Fibroblast of lung (primary cell): ENCODE measurements at regions not wholly inside any gene's neighbourhood (a gene's known extent, or its start where the extent isn't known, plus 50 kb on each side); places are given as distances from the start of the nearest gene placed in this dataset.

Experiments used
- DNase-seq, 2 donors: peaks; one replicate each; pipeline versions ENCODE4 v3.0.0 to v3.0.0-alpha.2; 2010; ENCODE audit warnings: low read depth in 2 of 2
- H2AFZ ChIP-seq: 2 replicates; pipeline ENCODE4 v1.5.1; 2012; ENCODE audit warnings: low read length, control low read depth, inconsistent platforms
- H3K27ac ChIP-seq: 2 replicates; pipeline ENCODE4 v1.5.1; 2011; ENCODE audit warnings: low read length, control low read depth; ENCODE audit not compliant: insufficient read depth
- H3K27me3 ChIP-seq: 2 replicates; pipeline ENCODE4 v1.5.1; 2011; ENCODE audit warnings: mild to moderate bottlenecking, low read length; ENCODE audit not compliant: control insufficient read depth, insufficient read depth
- H3K36me3 ChIP-seq: 2 replicates; pipeline ENCODE4 v1.5.1; 2011; ENCODE audit warnings: low read length; ENCODE audit not compliant: control insufficient read depth, insufficient read depth
- H3K4me1 ChIP-seq: 2 replicates; pipeline ENCODE4 v1.5.1; 2011; ENCODE audit warnings: low read length; ENCODE audit not compliant: control insufficient read depth, insufficient read depth; ENCODE audit errors: extremely low read depth
- H3K4me2 ChIP-seq: 2 replicates; pipeline ENCODE4 v1.5.1; 2011; ENCODE audit warnings: low read length, control low read depth; ENCODE audit not compliant: insufficient read depth; ENCODE audit errors: extremely low read depth
- H3K4me3 ChIP-seq, 4 experiments: fragments of 200-600 bp in 1 of 4; sonication (generic) in 1 of 4; replicated peaks in 1 of 4; 2 replicates each; pipeline ENCODE4 v1.5.1; 2011 to 2016; ENCODE audit warnings: low read length in 4 of 4, low read depth in 3 of 4, mild to moderate bottlenecking in 3 of 4, control low read depth in 2 of 4, inconsistent platforms in 1 of 4, mixed read lengths in 1 of 4; ENCODE audit not compliant: insufficient read depth in 1 of 4; ENCODE audit errors: control extremely low read depth in 1 of 4
- H3K79me2 ChIP-seq: 2 replicates; pipeline ENCODE4 v1.5.1; 2012; ENCODE audit warnings: mild to moderate bottlenecking, low read length, inconsistent platforms; ENCODE audit not compliant: control insufficient read depth, insufficient read depth
- H3K9ac ChIP-seq: 2 replicates; pipeline ENCODE4 v1.5.1; 2011; ENCODE audit warnings: mild to moderate bottlenecking, low read length, control low read depth; ENCODE audit not compliant: insufficient read depth
- H3K9me3 ChIP-seq: 2 replicates; pipeline ENCODE4 v1.5.1; 2012; ENCODE audit warnings: low read depth, low read length; ENCODE audit not compliant: control insufficient read depth, insufficient read depth
- H4K20me1 ChIP-seq: 2 replicates; pipeline ENCODE4 v1.5.1; 2011; ENCODE audit warnings: low read length; ENCODE audit not compliant: control insufficient read depth, insufficient read depth; ENCODE audit errors: extremely low read depth
- CTCF ChIP-seq, 2 donors: IDR thresholded peaks in 1 of 2; conservative IDR thresholded peaks in 1 of 2; 1 replicate in 1 of 2; 2 replicates in 1 of 2; pipeline ENCODE4 v1.5.1; 2011 to 2012; ENCODE audit warnings: low read length in 2 of 2, control low read depth in 1 of 2, inconsistent platforms in 1 of 2, low read depth in 1 of 2, mild to moderate bottlenecking in 1 of 2
- EZH2 ChIP-seq: IDR thresholded peaks from 2 replicates; pipeline ENCODE4 v1.5.1; 2012; ENCODE audit warnings: low read length, control low read depth, mild to moderate bottlenecking; ENCODE audit errors: missing control alignments

GRCh38 chr10:31728698-31729224, 199.9 kb downstream of the ARHGAP12 start:
- H3K9me3 ChIP-seq, result no peaks in the 10 kb centered on the region
- H3K36me3 ChIP-seq, result no peaks in the 10 kb centered on the region
- TF ChIP-seq EZH2 (no peak), CTCF (conservative IDR thresholded peaks at IDR 0.05 in 1 of 2, IDR thresholded peaks at IDR 0.05 in 1 of 2; ENCODE audit: low read depth in 1 of 2, low read length in 2 of 2) (no peak)
- no peak overlapping the region for H3K9ac ChIP-seq
- no peak overlapping the region for H3K4me2 ChIP-seq
- H4K20me1 ChIP-seq, result no peaks in the 10 kb centered on the region
- no peak overlapping the region for H2AFZ ChIP-seq
- no peak overlapping the region for H3K4me3 ChIP-seq
- H3K79me2 ChIP-seq, result no peaks in the 10 kb centered on the region
- peaks cover 2% of the 10 kb centered on the region for H3K27me3 ChIP-seq
- H3K4me1 ChIP-seq, result no peaks in the 10 kb centered on the region
- H3K27ac ChIP-seq, result no peak overlapping the region
- DNase-seq, result no peak

- no peaks in the 10 kb centered on the region for H4K20me1 ChIP-seq
- H2AFZ ChIP-seq, result no peak overlapping the region
- H3K36me3 ChIP-seq, result no peaks in the 10 kb centered on the region
- H3K9ac ChIP-seq, result no peak overlapping the region
- no peak overlapping the region for H3K4me2 ChIP-seq
- peaks cover 2% of the 10 kb centered on the region for H3K27me3 ChIP-seq
- no peak for TF ChIP-seq CTCF (conservative IDR thresholded peaks at IDR 0.05 in 1 of 2, IDR thresholded peaks at IDR 0.05 in 1 of 2; ENCODE audit: low read depth in 1 of 2, low read length in 2 of 2)
- no peak for TF ChIP-seq EZH2
- peaks cover 2% of the 10 kb centered on the region for H3K4me1 ChIP-seq
- no peak overlapping the region for H3K27ac ChIP-seq
- H3K9me3 ChIP-seq, result no peaks in the 10 kb centered on the region
- no peaks in the 10 kb centered on the region for H3K79me2 ChIP-seq
- H3K4me3 ChIP-seq, result no peak overlapping the region
- DNase-seq, result no peak
These were observed 203.2 kb downstream of the ARHGAP12 start for GRCh38 chr10:31725436-31725835.

GRCh38 chr10:31724296-31724695, 204.3 kb downstream of the ARHGAP12 start:
- DNase-seq, result no peak
- peaks cover 2% of the 10 kb centered on the region for H3K4me1 ChIP-seq
- TF ChIP-seq EZH2 (no peak), CTCF (conservative IDR thresholded peaks at IDR 0.05 in 1 of 2, IDR thresholded peaks at IDR 0.05 in 1 of 2; ENCODE audit: low read depth in 1 of 2, low read length in 2 of 2) (no peak)
- H3K9me3 ChIP-seq, result no peaks in the 10 kb centered on the region
- no peak overlapping the region for H2AFZ ChIP-seq
- H3K27me3 ChIP-seq, result peaks cover 2% of the 10 kb centered on the region
- no peak overlapping the region for H3K27ac ChIP-seq
- no peak overlapping the region for H3K4me3 ChIP-seq
- no peak overlapping the region for H3K4me2 ChIP-seq
- H3K79me2 ChIP-seq, result no peaks in the 10 kb centered on the region
- no peak overlapping the region for H3K9ac ChIP-seq
- H4K20me1 ChIP-seq, result no peaks in the 10 kb centered on the region
- no peaks in the 10 kb centered on the region for H3K36me3 ChIP-seq
